K562 (cell line): ENCODE measurements at regions not wholly inside any gene's neighbourhood (a gene's known extent, or its start where the extent isn't known, plus 50 kb on each side); places are given as distances from the start of the nearest gene placed in this dataset.
A peak's percentile ranks its signal among the peaks of the same experiment; 100 is the strongest.

Source experiments
- ADNP ChIP-seq: fragments of 200-800 bp; sonication (Bioruptor generic); IDR thresholded peaks from 2 replicates; pipeline ENCODE4 v1.6.1; 2016; ENCODE audit warnings: missing genetic modification characterization, missing compliant biosample characterization
- GATAD2A ChIP-seq: fragments of 450-650 bp; IDR thresholded peaks from 2 replicates; pipeline ENCODE4 v1.6.1; 2017
- GTF2E2 ChIP-seq: fragments of 200-800 bp; sonication (Bioruptor generic); IDR thresholded peaks from 2 replicates; pipeline ENCODE4 v1.6.1; 2016; ENCODE audit warnings: missing genetic modification characterization, missing compliant biosample characterization
- KLF16 ChIP-seq: IDR thresholded peaks from 2 replicates; pipeline ENCODE4 v1.6.1; 2016; ENCODE audit warnings: antibody characterized with exemption
- MYNN ChIP-seq, 2 experiments: sonication (generic); formaldehyde crosslinking in 1 of 2; IDR thresholded peaks; 2 replicates each; pipeline versions ENCODE4 v1.5.0 to v1.6.1; 2016 to 2020; ENCODE audit warnings: antibody characterized with exemption in 1 of 2, missing genetic modification reagents in 1 of 2
- NFRKB ChIP-seq: fragments of 450-650 bp; IDR thresholded peaks from 2 replicates; pipeline ENCODE4 v1.6.1; 2016; ENCODE audit warnings: low read depth
- NFXL1 ChIP-seq: fragments of 450-650 bp; formaldehyde crosslinking; IDR thresholded peaks from 2 replicates; pipeline ENCODE4 v1.4.0; 2021; ENCODE audit warnings: mild to moderate bottlenecking
- NR2C1 ChIP-seq, 2 experiments: fragments of 450-650 bp; IDR thresholded peaks; 2 replicates each; pipeline ENCODE4 v1.6.1; 2017; ENCODE audit warnings: mild to moderate bottlenecking in 2 of 2, antibody characterized with exemption in 1 of 2, inconsistent platforms in 1 of 2, missing compliant biosample characterization in 1 of 2, missing genetic modification characterization in 1 of 2
- NR2C2 ChIP-seq, 2 experiments: fragments of 200-800 bp in 1 of 2; sonication (Bioruptor generic) in 1 of 2; sonication (generic) in 1 of 2; formaldehyde crosslinking in 1 of 2; IDR thresholded peaks; 2 replicates each; pipeline versions ENCODE4 v1.6.1 to v1.8.0; 2016 to 2022; ENCODE audit warnings: mild to moderate bottlenecking in 1 of 2, missing compliant biosample characterization in 1 of 2, missing genetic modification characterization in 1 of 2, missing genetic modification reagents in 1 of 2
- PCBP2 ChIP-seq: fragments of 200-400 bp; formaldehyde crosslinking; IDR thresholded peaks from 2 replicates; pipeline ENCODE4 v1.6.1; 2018; ENCODE audit warnings: low read length, low read depth, mild to moderate bottlenecking, moderate library complexity; ENCODE audit not compliant: poor library complexity, severe bottlenecking
- PHB ChIP-seq: fragments of 250-450 bp; sonication (Bioruptor Pico); IDR thresholded peaks from 2 replicates; pipeline ENCODE4 v1.5.0; 2021
- RFX1 ChIP-seq: fragments of 450-650 bp; IDR thresholded peaks from 2 replicates; pipeline ENCODE4 v1.6.1; 2016; ENCODE audit warnings: mild to moderate bottlenecking, moderate library complexity
- SMAD4 ChIP-seq: fragments of 250-450 bp; sonication (Bioruptor Pico); conservative IDR thresholded peaks from 2 replicates; pipeline ENCODE4 v1.8.0; 2021; ENCODE audit warnings: inconsistent platforms, mild to moderate bottlenecking, moderate library complexity
- SRSF9 ChIP-seq: fragments of 200-400 bp; formaldehyde crosslinking; IDR thresholded peaks from 2 replicates; pipeline ENCODE4 v1.6.1; 2017; ENCODE audit warnings: low read depth, low read length, borderline replicate concordance
- ZKSCAN1 ChIP-seq: fragments of 150-350 bp; IDR thresholded peaks from 2 replicates; pipeline ENCODE4 v1.6.1; 2016; ENCODE audit warnings: low read depth, low read length
- ZNF121 ChIP-seq: sonication (generic); formaldehyde crosslinking; conservative IDR thresholded peaks from 2 replicates; pipeline ENCODE4 v1.8.0; 2022; ENCODE audit warnings: missing genetic modification reagents
- ZNF41 ChIP-seq: fragments of 250-450 bp; sonication (Bioruptor Pico); conservative IDR thresholded peaks from 2 replicates; pipeline ENCODE4 v1.4.0; 2020; ENCODE audit warnings: mild to moderate bottlenecking
- ZNF695 ChIP-seq: fragments of 450-650 bp; formaldehyde crosslinking; IDR thresholded peaks from 2 replicates; pipeline ENCODE4 v1.4.0; 2020; ENCODE audit warnings: mild to moderate bottlenecking, moderate library complexity
- ZNF696 ChIP-seq: fragments of 250-450 bp; sonication (Bioruptor Pico); conservative IDR thresholded peaks from 2 replicates; pipeline ENCODE4 v1.4.0; 2020; ENCODE audit warnings: mild to moderate bottlenecking, moderate library complexity
- ZNF830 ChIP-seq: fragments of 250-450 bp; sonication (Bioruptor Pico); IDR thresholded peaks from 2 replicates; pipeline ENCODE4 v1.5.0; 2021; ENCODE audit warnings: mild to moderate bottlenecking
- TF ChIP-seq, protein P1 (sequence below), 2 experiments: fragments of 200-800 bp in 1 of 2; sonication (Bioruptor generic) in 1 of 2; sonication (generic) in 1 of 2; formaldehyde crosslinking in 1 of 2; IDR thresholded peaks in 1 of 2; conservative IDR thresholded peaks in 1 of 2; 2 replicates each; pipeline versions ENCODE4 v1.5.0 to v1.6.1; 2016 to 2020; ENCODE audit warnings: missing compliant biosample characterization in 1 of 2, missing genetic modification characterization in 1 of 2, missing genetic modification reagents in 1 of 2
- TF ChIP-seq, protein P2 (sequence below): fragments of 250-450 bp; sonication (Bioruptor Pico); IDR thresholded peaks from 2 replicates; pipeline ENCODE4 v1.8.0; 2021; ENCODE audit warnings: borderline replicate concordance, mild to moderate bottlenecking, moderate library complexity; ENCODE audit not compliant: poor library complexity, severe bottlenecking
- TF ChIP-seq, protein P3 (sequence below): fragments of 450-650 bp; IDR thresholded peaks from one replicate; pipeline ENCODE4 v1.6.1; 2018; ENCODE audit warnings: mild to moderate bottlenecking, moderate library complexity; ENCODE audit not compliant: partially characterized antibody

DNA sequence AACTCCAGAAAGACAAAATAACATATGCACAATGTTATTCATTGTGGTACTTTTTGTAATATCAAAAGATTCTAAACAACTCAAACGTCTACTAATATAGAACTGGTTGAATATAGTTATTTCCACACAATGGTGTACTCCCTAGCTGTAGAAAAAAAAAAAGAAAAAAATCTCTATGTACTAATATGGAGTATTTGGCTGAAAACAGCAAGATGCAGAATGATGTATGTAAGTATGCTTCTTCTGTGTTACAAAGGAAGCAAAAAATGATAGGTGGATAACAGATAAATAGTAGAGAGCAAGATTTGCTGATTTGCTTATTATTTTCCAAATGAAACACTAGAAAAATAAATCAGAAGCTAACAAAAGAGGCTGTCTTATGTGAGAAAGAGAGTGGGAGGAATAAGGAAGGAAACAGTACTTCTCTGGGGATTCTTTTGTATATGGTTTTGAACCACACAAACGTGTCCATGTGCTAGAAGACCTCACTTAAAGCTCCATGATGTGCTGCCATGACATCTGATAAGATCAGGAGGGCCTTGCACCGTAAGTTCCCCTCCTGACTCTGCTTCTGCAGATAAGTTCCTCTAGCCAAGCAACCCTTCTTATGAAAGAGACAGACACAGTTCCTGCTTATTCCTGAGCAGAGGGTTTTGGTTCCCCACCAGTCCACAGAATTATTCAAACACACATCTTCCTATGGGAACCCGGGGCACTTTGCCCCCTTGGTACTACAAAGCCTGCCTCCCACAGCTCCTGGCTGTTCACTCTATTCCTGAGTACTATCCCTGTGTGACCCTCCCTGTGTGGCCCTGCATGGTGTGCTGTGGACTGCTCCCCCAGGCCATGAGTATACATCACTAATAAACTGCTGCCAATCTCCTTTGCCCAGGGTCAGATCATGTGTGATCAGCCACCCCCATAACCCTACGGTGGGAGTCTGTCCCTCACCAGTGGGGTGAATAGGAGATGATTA lies 159.1 kb downstream of the CCDC71L start (continued):
- TF ChIP-seq, protein P1, sequence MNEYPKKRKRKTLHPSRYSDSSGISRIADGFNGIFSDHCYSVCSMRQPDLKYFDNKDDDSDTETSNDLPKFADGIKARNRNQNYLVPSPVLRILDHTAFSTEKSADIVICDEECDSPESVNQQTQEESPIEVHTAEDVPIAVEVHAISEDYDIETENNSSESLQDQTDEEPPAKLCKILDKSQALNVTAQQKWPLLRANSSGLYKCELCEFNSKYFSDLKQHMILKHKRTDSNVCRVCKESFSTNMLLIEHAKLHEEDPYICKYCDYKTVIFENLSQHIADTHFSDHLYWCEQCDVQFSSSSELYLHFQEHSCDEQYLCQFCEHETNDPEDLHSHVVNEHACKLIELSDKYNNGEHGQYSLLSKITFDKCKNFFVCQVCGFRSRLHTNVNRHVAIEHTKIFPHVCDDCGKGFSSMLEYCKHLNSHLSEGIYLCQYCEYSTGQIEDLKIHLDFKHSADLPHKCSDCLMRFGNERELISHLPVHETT (CRISPR knock-in tag; conservative IDR thresholded peaks at IDR 0.05 in 1 of 2, IDR thresholded peaks at IDR 0.05 in 1 of 2) = peak in 1 of 2 experiments; percentile 93; a peak in 2 of 4 replicates
- TF ChIP-seq NR2C2 (CRISPR knock-in tag; IDR thresholded peaks at IDR 0.05) = no peak
- TF ChIP-seq NR2C2 (tag; IDR thresholded peaks at IDR 0.05) = peak; percentile 79
- TF ChIP-seq KLF16 = no peak
- TF ChIP-seq, protein P2, sequence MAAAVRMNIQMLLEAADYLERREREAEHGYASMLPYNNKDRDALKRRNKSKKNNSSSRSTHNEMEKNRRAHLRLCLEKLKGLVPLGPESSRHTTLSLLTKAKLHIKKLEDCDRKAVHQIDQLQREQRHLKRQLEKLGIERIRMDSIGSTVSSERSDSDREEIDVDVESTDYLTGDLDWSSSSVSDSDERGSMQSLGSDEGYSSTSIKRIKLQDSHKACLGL (CRISPR knock-in tag) = no peak
- TF ChIP-seq ADNP (tag) = peak; percentile 87
- TF ChIP-seq PHB (CRISPR knock-in tag) = no peak; the same call in 1 of the 2 replicates
- no peak for TF ChIP-seq SRSF9
- no peak for TF ChIP-seq ZNF830
- TF ChIP-seq RFX1 = peak; percentile 45; the same call in 1 of the 2 replicates
- peak; percentile 89 for TF ChIP-seq SMAD4
- TF ChIP-seq MYNN (IDR thresholded peaks at IDR 0.05) = no peak
- TF ChIP-seq MYNN (CRISPR knock-in tag; IDR thresholded peaks at IDR 0.05) = no peak
- TF ChIP-seq ZNF695 (CRISPR knock-in tag) = no peak
- peak; percentile 24; the same call in 1 of the 2 replicates for TF ChIP-seq NR2C1 (IDR thresholded peaks at IDR 0.05)
- peak; percentile 70 for TF ChIP-seq NR2C1 (tag; IDR thresholded peaks at IDR 0.05)
- TF ChIP-seq, protein P3, sequence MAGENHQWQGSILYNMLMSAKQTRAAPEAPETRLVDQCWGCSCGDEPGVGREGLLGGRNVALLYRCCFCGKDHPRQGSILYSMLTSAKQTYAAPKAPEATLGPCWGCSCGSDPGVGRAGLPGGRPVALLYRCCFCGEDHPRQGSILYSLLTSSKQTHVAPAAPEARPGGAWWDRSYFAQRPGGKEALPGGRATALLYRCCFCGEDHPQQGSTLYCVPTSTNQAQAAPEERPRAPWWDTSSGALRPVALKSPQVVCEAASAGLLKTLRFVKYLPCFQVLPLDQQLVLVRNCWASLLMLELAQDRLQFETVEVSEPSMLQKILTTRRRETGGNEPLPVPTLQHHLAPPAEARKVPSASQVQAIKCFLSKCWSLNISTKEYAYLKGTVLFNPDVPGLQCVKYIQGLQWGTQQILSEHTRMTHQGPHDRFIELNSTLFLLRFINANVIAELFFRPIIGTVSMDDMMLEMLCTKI = no peak
- TF ChIP-seq NFRKB = peak; percentile 96
- 0 out of 2 replicates have a peak, but pooled peaks have one; percentile 34 for TF ChIP-seq ZNF41 (CRISPR knock-in tag)
- no peak for TF ChIP-seq PCBP2
- no peak for TF ChIP-seq ZKSCAN1
- TF ChIP-seq NFXL1 (CRISPR knock-in tag) = peak; percentile 69; the same call in 1 of the 2 replicates
- 0 out of 2 replicates have a peak, but pooled peaks have one; percentile 18 for TF ChIP-seq GTF2E2 (tag)
- TF ChIP-seq ZNF121 (CRISPR knock-in tag) = no peak
- TF ChIP-seq ZNF696 (CRISPR knock-in tag) = no peak
- no peak; the same call in 1 of the 2 replicates for TF ChIP-seq GATAD2A
